ENCODE measurements at regions not wholly inside any gene's neighbourhood (a gene's known extent, or its start where the extent isn't known, plus 50 kb on each side); places are given as distances from the start of the nearest gene placed in this dataset.

GRCh38 chr16:17970157-17970765, 366.3 kb downstream of the NPIPA8 start:
- no peak for TF ChIP-seq POLR2A (IDR thresholded peaks at IDR 0.05)
- no peak for TF ChIP-seq CTCF (IDR thresholded peaks at IDR 0.05)
- no peak for TF ChIP-seq POLR2AphosphoS5 (IDR thresholded peaks at IDR 0.05)
- no peak for TF ChIP-seq EP300 (IDR thresholded peaks at IDR 0.05)
- 17 to 63% methylated on average over 4 of the region's 5 CpGs for WGBS, 2 donors (ENCODE audit: low coverage in 1 of 2)
- no peak for ATAC-seq
- Histone ChIP-seq H3K27me3 (peaks cover 26% of the 10 kb centered on the region), H3K9me3 (no peaks in the 10 kb centered on the region), H3K4me3 (no peak overlapping the region), H3K27ac (no peak overlapping the region), H3K36me3 (no peaks in the 10 kb centered on the region), H3K4me1 (no peaks in the 10 kb centered on the region)

GRCh38 chr16:17965133-17965900, 371.2 kb downstream of the NPIPA8 start:
- Histone ChIP-seq H3K4me3 (no peak overlapping the region), H3K27ac (no peak overlapping the region), H3K9me3 (no peaks in the 10 kb centered on the region), H3K4me1 (no peaks in the 10 kb centered on the region), H3K36me3 (no peaks in the 10 kb centered on the region), H3K27me3 (peaks cover 11% of the 10 kb centered on the region)
- TF ChIP-seq POLR2A (IDR thresholded peaks at IDR 0.05) (no peak), POLR2AphosphoS5 (IDR thresholded peaks at IDR 0.05) (no peak), EP300 (IDR thresholded peaks at IDR 0.05) (no peak), CTCF (IDR thresholded peaks at IDR 0.05) (no peak)
- WGBS, 2 donors (ENCODE audit: low coverage in 1 of 2), result 48 to 62% methylated on average over 10 of the region's 10 CpGs
- ATAC-seq, result no peak

GRCh38 chr16:17964196-17964595, 372.3 kb downstream of the NPIPA8 start:
- TF ChIP-seq POLR2A (IDR thresholded peaks at IDR 0.05), result no peak
- TF ChIP-seq EP300 (IDR thresholded peaks at IDR 0.05), result no peak
- no peak for TF ChIP-seq CTCF (IDR thresholded peaks at IDR 0.05)
- no peak for TF ChIP-seq POLR2AphosphoS5 (IDR thresholded peaks at IDR 0.05)
- 42 to 55% methylated on average over 3 of the region's 3 CpGs for WGBS, 2 donors (ENCODE audit: low coverage in 1 of 2)
- no peaks in the 10 kb centered on the region for H3K36me3 ChIP-seq
- H3K27me3 ChIP-seq, result peaks cover 11% of the 10 kb centered on the region
- no peaks in the 10 kb centered on the region for H3K9me3 ChIP-seq
- H3K4me3 ChIP-seq, result no peak overlapping the region
- ATAC-seq, result no peak
- H3K4me1 ChIP-seq, result no peaks in the 10 kb centered on the region
- H3K27ac ChIP-seq, result no peak overlapping the region

- TF ChIP-seq POLR2A (IDR thresholded peaks at IDR 0.05) (no peak), CTCF (IDR thresholded peaks at IDR 0.05) (no peak), EP300 (IDR thresholded peaks at IDR 0.05) (no peak), POLR2AphosphoS5 (IDR thresholded peaks at IDR 0.05) (no peak)
- H3K27ac ChIP-seq, result no peak overlapping the region
- H3K27me3 ChIP-seq, result peaks cover 11% of the 10 kb centered on the region
- H3K36me3 ChIP-seq, result no peaks in the 10 kb centered on the region
- WGBS, 2 donors (ENCODE audit: low coverage in 1 of 2), result 65 to 79% methylated on average over 8 to 12 of the region's 12 CpGs
- no peaks in the 10 kb centered on the region for H3K4me1 ChIP-seq
- H3K4me3 ChIP-seq, result no peak overlapping the region
- no peak for ATAC-seq
- peaks cover 0 to 6% (median 0%) of the 10 kb centered on the region in 3 donors for H3K9me3 ChIP-seq
Measured at GRCh38 chr16:17963185-17963836, 373.2 kb downstream of the NPIPA8 start.

Measured in gastroesophageal sphincter (tissue), 4 donors.